Limb (tissue), 2 donors: ENCODE measurements at regions not wholly inside any gene's neighbourhood (a gene's known extent, or its start where the extent isn't known, plus 50 kb on each side); places are given as distances from the start of the nearest gene placed in this dataset.

Experiments
- DNase-seq, 2 donors: peaks; one replicate each; pipeline ENCODE4 v3.0.0-alpha.2; 2016; ENCODE audit errors: extremely low spot score in 2 of 2

DNA sequence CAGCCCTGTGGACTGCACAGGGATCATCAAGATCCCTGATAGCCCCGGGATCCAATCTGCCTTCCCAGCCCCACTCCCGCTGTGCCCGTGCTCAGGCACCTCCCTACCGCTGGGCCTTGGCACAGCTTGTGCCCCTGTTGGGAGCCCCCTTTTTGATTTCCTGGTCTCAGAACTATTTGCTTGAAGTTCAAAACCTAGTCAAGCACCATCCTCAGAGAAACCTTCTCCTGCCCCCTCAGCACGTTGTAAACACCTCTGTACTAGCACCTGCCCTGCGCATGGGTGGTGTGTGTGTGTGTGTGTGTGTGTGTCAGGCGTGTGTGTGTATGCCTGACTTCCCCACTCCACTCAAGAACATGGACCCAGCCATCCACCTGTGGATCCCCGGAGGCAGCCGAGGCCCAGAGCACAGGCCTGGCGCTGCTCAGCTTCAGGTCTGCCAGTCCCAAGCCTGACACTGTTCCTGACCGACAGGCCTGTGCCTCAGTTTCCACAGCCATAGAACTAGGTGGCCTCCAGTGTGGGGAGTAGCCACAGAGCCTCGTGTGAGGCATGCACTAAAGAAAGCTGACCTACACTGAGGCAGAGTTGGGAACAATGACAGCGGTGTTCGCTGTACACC lies 65.5 kb downstream of the ADRA2C start:
- DNase-seq = no peak

DNA sequence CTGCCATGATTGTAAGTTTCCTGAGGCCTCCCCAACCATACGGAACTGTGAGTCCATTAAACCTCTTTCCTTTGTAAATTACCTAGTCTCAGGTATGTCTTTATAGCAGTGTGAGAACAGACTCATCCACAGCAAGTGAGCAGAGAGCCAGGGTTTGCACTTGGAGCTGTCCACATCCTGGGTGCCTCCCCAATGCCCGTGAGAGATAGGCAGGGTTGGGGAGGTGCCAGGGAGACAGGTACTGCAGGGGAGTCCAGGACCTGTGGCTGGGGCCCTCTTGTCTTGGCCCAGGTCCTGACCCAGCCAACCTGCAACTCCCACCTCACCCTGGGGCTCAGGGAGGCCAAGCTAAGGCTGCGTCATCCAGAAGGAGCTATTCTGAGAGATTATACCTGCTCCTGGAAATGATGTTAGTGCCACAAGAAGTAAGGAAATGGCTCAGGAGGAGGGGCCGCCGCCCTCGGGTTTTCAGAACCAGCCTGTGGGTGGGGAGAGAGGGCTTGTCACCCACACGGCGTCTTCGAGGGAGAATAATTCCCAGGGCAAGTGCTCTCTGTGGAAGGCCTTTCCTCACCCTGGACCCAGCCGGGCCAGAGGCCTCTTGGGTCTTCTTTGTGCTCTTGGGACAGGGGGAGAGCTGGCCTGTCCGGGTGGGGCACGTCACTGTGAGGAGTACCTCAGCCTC lies 66.5 kb downstream of the ADRA2C start:
- DNase-seq = no peak

DNA sequence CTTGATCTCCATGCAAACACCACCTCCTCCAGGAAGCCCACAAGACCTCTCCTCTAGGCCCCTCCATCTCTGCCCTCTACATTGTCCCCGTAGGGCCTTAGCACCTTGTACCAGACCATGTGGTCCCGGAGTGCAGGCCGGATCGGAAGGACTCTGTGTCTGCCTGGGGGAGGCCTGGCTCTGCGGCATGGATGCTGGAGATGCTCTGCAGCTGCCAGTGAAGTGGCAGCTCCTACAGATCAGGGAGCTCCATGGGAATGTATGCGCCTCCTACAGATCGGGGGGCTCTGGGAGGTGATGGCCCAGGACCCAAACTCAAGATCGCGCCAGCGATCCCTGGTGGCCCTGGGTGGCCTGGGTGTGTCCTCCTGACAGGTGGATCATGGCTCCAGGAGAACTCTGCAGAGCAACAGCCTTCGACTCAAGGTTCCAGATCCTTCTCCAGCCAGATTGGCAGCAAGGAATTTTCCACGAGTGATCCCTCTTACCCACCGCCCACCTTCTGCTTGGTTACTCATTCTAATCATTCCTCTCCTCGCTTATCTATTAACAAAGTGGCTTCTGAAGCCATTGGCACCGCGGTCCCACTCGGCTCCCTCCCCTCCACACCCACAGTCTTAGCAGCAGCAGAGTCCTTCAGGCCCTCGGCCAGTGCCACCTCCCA lies 67.3 kb downstream of the ADRA2C start:
- no peak for DNase-seq

DNA sequence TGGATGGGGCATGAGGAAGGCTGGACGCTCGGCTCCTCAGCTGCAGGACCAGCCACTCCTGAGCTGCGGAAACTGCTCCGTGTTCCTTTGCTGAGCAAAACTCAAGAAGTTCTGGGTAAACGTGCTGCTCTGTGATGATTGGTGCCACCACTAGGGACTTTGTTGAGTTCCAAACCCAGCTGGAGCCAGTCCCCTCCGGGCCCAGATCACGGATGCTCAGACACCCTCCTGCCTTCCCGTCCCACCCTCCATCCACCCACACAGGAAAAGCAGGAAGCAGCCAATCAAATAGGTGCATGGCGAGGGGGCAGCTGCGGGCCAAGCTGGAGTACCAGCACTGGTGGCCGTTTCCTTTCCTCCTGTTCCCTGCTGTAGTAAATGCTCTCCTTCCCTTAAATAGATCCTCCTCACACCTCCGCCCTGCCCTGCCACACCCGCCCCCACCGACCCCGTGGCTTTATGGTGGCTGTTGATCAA lies 68.0 kb downstream of the ADRA2C start:
- no peak for DNase-seq

DNA sequence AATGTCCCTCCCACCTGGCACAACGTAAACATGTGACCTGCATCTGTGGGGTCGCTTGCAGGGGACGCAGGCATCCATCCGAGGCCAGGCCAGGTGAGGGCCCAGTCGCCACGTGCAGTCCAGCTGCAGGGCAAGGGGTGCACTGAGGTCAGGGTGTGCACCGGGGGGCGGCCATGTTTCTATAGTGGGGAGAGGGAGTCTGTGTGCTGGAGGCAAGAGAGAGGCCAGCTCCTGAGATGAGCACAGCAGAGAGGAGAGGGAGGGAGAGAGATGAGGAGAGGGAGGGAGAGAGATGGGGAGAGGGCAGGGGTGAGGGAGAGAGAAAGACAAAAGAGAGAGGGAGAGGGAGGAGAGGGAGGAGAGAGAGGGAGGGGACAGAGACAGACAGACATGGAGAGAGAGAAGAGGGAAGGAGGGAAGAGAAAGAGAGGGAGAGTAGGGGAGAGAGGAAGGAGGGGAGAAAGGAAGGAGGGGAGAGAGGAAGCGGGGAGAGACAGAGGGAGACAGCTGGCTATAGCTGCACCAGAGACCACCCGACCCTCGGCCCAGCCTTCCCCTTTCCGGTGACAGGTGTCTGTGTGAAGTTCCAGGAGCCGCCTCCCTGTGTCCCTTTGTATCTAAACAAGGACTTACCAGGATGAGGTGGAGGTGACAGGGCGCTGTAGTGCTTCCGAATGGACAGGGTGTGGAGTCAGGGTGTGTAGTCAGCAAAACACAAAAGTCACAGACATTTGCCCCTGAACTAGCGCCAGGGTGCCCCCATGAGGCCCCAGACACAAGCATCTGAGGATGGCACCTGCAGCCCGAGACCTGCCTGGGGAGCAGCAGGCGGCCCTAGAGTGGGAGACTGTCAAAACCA lies 68.7 kb downstream of the ADRA2C start:
- DNase-seq = no peak

DNA sequence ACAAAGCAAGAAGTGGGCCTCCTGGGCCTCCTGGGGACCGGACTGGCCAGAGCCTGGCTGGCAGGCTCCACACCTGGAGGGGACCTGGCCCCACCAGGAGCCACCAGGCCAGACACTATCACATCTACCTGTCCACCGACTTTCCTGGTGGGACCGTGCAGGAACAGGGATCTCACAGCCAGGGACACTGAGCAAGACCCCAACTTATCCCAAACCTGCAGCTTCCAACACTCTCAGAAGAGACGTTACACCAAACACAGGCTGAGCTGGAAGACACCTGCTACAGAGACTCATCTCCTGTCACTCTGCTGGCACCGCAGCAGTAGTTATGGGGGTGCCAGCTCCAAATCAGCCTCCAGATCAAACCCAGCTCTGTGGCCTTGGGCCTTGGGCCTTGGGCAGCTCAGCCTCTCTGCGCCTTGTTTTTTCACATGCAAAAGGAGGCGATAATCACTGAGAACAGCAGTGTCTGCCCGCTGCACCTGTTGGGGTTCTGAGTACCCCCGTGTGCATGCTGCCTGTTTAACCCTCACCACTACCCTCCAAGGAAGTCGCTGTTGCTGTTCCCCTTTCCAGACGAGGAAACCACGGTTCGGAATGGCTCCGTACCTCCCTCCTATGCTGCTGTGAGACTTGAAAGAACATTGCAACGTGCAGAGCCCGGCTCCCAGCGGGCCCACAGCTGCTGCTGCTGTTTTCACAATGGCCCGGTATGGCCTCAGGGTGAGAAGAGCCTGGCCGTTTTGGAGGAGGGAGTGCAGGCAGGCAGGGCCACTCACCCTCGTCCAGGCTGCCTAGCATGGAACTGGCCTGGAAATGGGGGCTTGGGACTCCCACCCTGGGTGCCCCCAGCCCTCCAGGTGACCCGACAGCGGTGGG lies 69.6 kb downstream of the ADRA2C start:
- DNase-seq = no peak

DNA sequence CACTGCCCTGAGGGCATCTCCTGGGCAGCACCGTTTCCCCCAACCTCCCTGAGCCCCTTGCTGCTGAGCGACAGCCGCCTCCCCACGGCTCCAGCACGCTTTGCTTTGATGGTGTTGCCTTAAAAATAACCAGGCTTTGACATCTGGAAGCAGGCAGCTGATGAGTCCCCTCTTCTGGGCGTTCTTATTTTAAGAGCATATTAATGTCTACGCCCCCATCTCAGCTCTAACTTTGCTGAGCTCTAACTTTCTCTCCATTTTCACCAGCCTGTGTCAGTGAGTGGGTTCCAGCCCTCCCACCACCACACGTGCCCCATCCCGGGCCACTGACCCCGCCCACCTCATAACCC lies 70.2 kb downstream of the ADRA2C start:
- no peak for DNase-seq

DNA sequence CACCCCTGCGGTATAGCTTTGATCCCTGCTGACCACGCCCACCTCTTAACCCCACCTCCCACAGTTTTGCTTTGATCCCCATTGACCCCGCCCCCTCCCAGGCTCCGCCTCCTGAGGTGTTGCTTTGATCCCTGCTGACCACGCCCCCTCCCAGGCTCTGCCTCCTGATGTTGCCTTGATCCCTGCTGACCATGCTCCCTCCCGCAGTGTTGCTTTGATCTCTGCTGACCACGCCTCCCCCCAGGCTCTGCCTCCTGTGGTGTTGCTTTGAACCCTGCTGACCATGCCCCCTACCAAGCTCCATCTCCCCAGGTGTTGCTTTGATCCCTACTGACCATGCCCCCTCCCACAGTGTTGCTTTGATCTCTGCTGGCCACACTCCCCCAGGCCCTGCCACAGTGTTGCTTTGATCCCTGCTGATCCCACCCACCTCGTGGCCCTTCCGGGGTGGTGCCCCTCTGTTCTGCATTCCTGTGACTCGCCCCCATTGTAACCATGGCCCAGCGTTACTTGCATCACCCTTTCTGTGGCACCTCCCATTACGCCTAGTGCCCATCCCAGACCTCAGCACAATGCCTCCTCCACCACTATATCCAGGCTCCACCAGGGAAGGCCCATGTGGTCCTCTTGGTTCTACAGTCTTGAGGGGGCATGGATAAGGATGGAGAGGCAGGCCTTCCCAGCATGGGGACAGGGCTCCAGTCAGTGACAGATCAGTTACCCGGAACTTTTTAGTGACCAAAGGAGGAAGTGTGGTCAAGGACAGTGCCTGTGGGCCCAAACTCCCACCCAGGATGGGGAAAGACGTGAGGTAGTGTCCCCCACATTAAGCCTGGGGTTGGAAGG lies 70.8 kb downstream of the ADRA2C start:
- no peak for DNase-seq

DNA sequence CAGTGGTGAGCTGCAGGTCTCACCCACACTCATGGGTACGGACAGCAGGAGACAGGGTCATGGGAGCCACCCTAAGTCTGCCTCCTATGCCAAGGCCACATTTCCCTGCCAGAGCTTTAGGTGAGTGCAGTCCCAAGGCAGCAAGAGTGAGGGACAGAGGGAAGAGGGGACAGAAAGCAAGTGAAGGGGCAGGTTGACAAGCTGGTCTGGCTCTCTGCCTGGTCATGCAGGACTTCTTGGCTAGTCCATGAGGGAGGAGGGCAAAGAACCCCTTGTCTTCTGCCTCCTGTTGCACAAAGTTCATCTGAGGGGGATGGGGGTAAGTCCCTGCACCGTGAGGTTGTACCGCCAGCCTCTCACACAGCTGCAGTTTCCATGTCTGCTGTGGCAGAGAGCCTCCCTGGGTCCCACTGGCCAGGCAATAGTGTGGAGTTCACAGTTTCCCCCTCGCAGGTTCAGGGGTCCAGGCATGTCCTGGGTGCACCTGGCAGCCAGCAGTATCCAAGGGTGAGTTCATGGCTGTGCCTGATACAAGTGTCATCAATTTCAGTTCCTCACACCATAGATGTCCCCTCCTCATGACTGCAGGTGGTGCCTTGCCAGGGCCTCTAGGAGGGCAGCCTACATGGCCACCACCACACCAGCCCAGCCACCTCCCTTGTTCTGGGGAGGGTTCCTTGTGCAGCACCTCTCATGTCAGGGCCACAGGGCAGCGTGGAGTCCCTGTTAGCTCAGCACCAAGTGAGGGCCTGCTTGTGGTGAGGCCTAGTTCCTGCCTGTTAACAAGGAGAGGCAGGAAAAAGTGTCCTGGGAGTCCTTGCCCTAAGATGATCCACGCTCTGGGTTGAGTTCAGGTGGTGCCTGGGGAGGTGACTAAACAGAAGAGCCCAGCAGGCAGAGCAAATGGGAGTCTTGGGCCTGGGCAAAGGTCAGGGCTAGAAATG lies 72.5 kb downstream of the ADRA2C start:
- DNase-seq = no peak

DNA sequence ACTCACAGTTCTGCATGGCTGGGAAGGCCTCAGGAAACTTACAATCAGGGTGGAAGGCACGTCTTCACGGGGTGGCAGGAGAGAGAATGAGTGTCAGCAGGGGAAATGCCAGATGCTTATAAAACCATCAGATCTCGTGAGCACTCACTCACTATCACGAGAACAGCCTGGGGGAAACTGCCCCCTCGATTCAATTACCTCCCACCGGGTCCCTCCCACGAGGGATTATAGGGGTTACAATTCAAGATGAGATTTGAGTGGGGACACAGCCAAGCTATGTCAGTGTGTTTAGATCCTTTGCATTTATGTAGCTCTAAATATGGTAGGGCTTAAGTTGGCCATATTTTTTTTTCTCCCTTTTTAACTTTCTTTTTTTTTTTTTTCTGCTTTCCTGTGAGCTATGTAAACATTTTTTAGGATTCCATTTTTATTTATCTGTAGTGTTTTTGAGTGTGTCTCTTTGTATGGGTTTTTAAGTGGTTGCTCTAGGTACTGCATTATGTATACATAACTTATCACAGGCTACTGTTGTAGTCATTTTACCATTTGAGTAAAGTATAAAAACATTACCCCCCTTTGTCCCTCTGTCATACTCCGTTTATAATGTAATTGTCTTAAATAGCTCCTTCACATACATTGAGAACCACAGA lies 79.0 kb downstream of the ADRA2C start:
- no peak for DNase-seq

DNA sequence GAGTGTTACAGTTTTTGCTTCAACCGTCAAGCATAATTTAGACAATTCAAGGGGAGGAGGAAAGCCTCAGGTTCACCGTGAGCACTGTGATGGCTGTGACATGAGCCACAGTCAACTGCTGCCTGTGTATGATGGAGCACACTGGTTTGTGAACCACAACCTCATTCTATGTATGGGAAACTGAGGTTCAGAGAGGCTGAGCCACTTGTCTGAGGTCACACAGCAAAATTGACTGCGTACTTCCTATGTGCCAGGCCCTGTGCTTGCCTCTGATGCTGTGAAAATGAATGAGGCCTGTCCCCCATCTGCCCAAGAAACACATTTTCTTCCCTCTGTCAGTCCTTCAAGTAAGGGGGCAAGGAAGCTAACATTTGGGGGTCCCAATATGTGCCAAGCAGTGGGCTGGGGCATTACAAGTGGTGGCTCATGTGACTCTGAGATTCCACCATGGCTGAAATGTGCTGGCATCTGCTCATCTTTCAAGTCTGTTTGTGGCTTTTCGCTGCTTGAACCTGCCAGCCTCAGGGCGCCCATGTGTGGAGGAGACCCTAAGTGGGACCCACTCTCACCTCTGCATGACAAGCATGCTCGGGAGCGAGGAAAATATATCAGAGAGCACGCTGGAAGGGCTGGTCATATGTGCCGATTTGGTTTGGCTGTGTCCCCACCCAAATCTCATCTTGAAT lies 79.7 kb downstream of the ADRA2C start:
- DNase-seq = no peak

DNA sequence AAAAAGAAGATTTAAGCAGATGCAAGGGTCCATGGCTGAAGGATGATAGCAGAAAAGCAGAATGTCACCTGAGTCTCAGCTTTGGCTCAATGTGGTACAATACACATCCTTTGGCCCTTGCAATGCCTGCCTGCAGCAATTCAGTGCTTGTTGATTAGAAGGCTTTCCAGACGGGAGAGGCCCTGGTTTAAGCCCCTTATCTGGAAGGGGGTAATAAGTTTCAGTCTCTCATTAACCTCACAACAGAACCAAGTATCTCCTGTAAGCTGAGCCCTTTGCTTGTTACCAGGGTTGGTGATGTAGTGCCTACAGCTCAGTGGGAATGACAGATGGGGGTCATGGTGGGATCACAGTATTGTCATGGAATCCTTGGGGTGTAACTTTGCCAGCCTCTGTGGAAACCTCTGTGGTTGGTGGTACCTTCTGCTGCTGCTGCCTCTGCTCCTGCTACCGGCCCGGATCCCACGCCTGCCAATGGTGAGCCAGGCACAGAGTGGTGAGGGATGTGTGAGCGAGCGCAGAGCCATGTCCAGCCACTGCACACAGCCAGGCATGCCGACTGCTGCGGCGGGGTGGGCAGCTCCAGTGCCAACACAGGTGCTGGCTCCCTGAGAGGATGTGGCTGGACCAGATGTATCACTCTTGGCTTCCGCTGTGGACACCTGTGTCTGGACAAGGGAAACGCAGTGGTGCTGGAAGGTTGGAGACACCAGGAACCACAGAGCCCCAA lies 81.2 kb downstream of the ADRA2C start:
- no peak for DNase-seq

DNA sequence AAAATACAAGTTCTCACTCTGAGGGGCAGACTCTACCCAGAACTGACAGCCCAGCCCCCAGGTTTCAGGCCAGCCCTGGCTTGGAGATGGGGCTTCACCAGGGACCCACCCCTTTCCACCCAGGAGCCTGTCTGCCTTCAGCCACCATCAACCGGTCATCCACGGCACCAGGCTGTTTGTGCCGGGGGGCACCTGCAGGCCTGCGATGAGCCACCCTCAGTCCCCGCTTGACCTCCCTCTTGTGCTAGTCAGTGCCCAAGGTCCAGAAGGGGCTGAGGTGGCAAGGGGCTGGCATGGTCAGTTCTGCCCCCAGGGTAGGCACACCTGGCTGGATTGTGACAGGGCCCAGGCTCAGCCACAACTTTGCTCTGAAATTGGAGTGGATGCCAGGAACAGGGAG lies 82.1 kb downstream of the ADRA2C start:
- no peak for DNase-seq

DNA sequence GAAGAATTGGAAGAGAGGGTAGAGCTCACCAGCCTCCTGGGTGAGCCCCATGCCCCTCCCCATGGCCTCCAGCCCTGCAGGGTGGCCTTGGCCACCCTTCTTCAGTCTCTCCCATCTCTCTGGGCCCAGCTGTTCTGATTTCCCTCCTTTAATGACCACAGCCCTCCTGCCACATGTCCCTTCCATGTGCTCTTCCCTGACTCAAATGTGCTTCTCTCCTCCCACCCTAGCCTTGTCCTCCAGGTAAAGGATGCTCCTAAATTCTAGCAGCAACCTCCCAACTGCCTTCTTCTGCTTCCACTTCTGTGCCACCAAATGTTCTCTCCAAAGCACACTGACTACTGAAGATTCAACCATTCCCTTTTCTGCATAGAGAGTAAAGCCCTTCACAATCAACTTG lies 83.0 kb downstream of the ADRA2C start:
- DNase-seq = no peak

DNA sequence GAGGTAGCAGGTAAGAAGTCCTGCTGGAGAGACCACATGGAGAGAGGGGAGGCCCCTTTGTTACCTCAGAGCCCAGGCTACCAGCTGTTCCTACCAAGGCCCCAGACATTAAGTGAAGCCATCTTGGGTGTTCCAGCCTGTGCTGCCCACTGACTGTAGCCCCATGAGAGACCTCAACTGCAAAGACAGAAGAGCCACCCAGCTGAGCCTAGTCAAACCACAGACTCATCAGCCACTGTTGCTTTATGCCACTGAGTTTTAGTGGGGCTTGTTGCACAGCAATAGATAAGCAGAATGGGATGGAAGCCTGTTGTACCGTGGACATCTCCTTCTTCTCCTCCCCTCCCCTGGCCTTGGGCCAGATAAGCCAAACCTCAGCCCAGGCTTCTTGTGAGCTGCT lies 83.9 kb downstream of the ADRA2C start:
- DNase-seq = no peak

DNA sequence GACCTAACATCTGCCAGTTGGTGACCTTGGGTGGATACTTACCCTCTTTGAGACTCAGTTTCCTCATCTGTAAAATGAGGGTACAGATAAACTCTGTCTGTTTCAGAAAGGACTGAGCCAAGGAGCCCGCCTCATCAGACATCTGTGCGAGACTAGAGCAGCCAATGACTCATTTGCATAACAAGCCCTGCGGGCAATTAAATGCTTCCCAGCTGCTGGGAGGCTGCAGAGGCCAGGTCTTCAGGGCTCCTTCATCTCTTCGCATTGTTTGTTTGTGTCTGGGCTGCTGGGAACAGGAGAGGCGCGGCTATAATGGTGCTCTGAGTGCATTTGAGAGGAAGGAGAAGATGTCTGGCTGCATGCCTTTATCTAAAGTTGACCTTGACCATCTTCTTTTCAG lies 85.0 kb downstream of the ADRA2C start:
- no peak for DNase-seq

DNA sequence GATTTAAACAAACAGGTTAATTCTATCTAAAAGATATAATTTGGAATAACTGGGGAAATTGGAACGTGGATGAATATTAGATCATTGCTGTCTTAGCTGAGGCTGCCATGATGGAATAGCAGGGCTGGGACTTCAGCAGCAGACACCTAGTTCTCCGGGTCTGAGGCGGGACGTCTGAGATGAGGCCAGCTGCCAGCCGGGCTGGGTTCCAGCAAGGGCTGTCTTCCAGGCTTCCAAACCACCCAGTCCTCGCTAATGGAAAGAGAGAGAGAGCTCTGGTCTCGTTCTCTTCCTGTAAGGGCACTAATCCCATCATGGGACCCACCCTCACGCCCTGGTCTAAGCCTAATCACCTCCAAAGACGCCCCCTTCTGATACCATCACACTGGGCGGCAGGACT lies 85.7 kb downstream of the ADRA2C start:
- DNase-seq = no peak
